Activated CD8-positive, alpha-beta T cell treated with anti-CD3 and anti-CD28 coated beads for 36 hours (primary cell): ENCODE measurements at regions not wholly inside any gene's neighbourhood (a gene's known extent, or its start where the extent isn't known, plus 50 kb on each side); places are given as distances from the start of the nearest gene placed in this dataset.

Experiments
- ATAC-seq: fragments of 200-7000 bp; cut with Tn5 transposase; one replicate; pipeline ENCODE4 v1.10.0; 2021; ENCODE audit warnings: mild to moderate bottlenecking, moderate library complexity
- CTCF ChIA-PET: fragments of 350-600 bp; sonication (Branson Sonifier 250); formaldehyde crosslinking; loops from one replicate; lab custom pipeline; 2021; ENCODE audit warnings: antibody characterized with exemption; lab: Charles Lee
- POLR2A ChIA-PET: fragments of 350-600 bp; sonication (Branson Sonifier 250); formaldehyde crosslinking; loops from one replicate; lab custom pipeline; 2021; ENCODE audit warnings: antibody characterized with exemption; lab: Charles Lee
- DNase-seq: peaks from one replicate; pipeline ENCODE4 v3.0.0-alpha.2; 2020
- H3K27ac Mint-ChIP-seq: one replicate; pipeline ENCODE4 v1.8.0; 2021; ENCODE audit warnings: mild to moderate bottlenecking, mixed read lengths
- H3K27me3 Mint-ChIP-seq: one replicate; pipeline ENCODE4 v1.8.0; 2021; ENCODE audit warnings: mixed read lengths
- H3K36me3 Mint-ChIP-seq: one replicate; pipeline ENCODE4 v1.8.0; 2021; ENCODE audit warnings: low read depth, mixed read lengths
- H3K4me1 Mint-ChIP-seq: one replicate; pipeline ENCODE4 v1.8.0; 2021; ENCODE audit warnings: low read depth, mixed read lengths
- H3K4me3 Mint-ChIP-seq: one replicate; pipeline ENCODE4 v1.8.0; 2021; ENCODE audit warnings: mild to moderate bottlenecking, moderate library complexity, mixed read lengths
- H3K9me3 Mint-ChIP-seq: one replicate; pipeline ENCODE4 v1.8.0; 2021; ENCODE audit warnings: mixed read lengths
- intact Hi-C: fragments of 100-400 bp; cut with micrococcal nuclease; formaldehyde crosslinking; loops from one replicate; pipeline ENCODE4 v1.10.0; 2022
- TF ChIP-seq, protein P1 (sequence below): fragments of 200-600 bp; IDR thresholded peaks from one replicate; pipeline ENCODE4 v1.8.0; 2022; ENCODE audit warnings: antibody characterized with exemption, mild to moderate bottlenecking

DNA sequence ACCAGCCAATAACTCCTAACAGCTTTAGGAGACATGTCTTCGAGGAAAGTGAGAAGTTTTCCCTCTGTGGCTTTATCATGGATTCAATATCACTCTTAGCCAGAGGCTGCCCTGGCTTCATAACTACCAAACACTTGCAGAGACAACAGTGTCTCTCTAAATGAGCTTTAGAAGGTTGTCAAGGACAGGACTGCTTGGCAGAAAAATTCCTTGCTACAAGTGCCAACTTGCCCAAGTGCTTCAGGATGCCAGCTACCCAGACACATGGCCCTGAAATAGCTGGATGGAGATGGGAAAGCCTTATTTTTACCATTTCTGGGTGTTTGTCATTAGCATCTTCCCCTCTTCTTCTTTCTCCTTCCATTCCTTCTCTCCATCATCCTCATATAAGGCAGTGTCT lies 137.1 kb upstream of the MDFIC start:
- TF ChIP-seq, protein P1, sequence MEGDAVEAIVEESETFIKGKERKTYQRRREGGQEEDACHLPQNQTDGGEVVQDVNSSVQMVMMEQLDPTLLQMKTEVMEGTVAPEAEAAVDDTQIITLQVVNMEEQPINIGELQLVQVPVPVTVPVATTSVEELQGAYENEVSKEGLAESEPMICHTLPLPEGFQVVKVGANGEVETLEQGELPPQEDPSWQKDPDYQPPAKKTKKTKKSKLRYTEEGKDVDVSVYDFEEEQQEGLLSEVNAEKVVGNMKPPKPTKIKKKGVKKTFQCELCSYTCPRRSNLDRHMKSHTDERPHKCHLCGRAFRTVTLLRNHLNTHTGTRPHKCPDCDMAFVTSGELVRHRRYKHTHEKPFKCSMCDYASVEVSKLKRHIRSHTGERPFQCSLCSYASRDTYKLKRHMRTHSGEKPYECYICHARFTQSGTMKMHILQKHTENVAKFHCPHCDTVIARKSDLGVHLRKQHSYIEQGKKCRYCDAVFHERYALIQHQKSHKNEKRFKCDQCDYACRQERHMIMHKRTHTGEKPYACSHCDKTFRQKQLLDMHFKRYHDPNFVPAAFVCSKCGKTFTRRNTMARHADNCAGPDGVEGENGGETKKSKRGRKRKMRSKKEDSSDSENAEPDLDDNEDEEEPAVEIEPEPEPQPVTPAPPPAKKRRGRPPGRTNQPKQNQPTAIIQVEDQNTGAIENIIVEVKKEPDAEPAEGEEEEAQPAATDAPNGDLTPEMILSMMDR: no peak
- CTCF ChIA-PET: interaction anchor here (1.3 kb wide), 1 partner anchor 9 kb away, joined by 4 read pairs; no protein-coding TSS in a partner anchor
- intact Hi-C loops: no loop called here
- Mint-ChIP-seq H3K36me3 (no peaks in the 10 kb centered on the region), H3K4me3 (no peak overlapping the region), H3K4me1 (peaks cover 25% of the 10 kb centered on the region), H3K27ac (peak overlapping the region; percentile 55), H3K9me3 (peaks cover 4% of the 10 kb centered on the region), H3K27me3 (peaks cover 2% of the 10 kb centered on the region)
- ATAC-seq (no peak), DNase-seq (no peak)
- POLR2A ChIA-PET: no interaction called here

DNA sequence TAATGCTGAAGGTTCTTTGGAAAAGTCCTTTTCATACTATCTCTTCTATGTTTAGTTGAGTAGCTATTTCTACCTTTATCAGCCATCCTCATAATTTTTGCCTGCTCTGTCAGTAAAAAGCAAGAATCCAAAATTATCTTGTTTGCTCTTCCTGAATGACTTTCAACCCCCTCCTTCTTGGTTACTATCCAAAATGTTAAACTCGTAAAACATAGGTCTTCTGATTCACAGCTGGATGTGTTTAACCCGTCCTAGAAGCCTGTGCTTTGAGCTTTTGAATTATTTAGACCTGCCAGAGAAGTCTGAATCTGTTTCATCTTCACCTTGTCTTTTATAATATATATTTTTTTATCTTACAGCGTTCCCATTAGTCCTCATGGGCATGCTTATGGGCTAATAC lies 136.4 kb upstream of the MDFIC start:
- peaks cover 25% of the 10 kb centered on the region for H3K4me1 Mint-ChIP-seq
- intact Hi-C loops: no loop called here
- TF ChIP-seq, protein P1: no peak
- ChIA-PET CTCF (no interaction called here), POLR2A (no interaction called here)
- peaks cover 2% of the 10 kb centered on the region for H3K27me3 Mint-ChIP-seq
- DNase-seq: no peak
- ATAC-seq: no peak
- H3K27ac Mint-ChIP-seq: no peak overlapping the region
- peaks cover 4% of the 10 kb centered on the region for H3K9me3 Mint-ChIP-seq
- no peak overlapping the region for H3K4me3 Mint-ChIP-seq
- no peaks in the 10 kb centered on the region for H3K36me3 Mint-ChIP-seq

DNA sequence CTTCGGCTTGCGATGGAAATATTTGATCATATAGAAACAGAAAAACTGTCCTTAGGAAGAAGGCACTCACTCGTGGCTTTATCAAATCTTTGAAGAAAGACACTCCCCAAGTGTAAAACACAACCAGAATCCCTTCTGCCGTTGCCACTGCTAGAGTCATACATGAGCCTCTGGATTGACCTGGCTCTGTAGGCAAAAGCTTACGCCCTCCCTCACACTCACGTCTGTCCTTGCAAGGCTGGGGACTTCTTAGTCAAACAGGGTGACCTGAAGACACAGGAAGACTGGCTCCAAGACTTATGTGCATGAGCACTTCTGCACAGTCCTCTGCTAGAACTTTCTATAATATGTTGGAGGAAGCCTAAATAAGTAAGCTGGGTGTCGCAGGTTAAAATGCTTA lies 135.4 kb upstream of the MDFIC start:
- peaks cover 28% of the 10 kb centered on the region for H3K4me1 Mint-ChIP-seq

DNA sequence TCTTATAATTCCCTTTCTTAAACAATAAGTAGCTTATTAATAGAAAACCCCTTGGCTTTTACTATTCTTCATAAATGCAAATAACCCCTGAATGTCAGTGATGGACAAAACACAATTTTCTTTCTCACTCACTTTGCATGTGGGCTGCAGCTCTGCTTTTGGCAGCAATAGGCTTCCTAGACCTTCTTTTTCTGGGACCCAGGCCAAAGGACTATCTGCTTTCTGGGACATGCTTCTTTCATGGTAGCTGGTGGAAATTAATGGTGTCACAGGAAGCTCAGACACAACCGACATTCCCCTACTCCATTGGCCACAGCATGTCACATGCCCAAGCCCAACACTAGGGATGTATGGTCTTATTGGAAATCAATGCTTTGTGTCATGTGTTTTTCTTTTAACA lies 134.3 kb upstream of the MDFIC start:
- Mint-ChIP-seq H3K4me1 (peaks cover 28% of the 10 kb centered on the region), H3K27ac (no peak overlapping the region), H3K36me3 (no peaks in the 10 kb centered on the region), H3K27me3 (peaks cover 2% of the 10 kb centered on the region), H3K4me3 (no peak overlapping the region), H3K9me3 (peaks cover 4% of the 10 kb centered on the region)
- DNase-seq (no peak), ATAC-seq (no peak)
- TF ChIP-seq, protein P1: no peak
- intact Hi-C loops: no loop called here
- ChIA-PET POLR2A (no interaction called here), CTCF (interaction anchor here (1.3 to 1.6 kb wide), 2 partner anchors 12 to 38 kb away, joined by 3 to 5 read pairs; no protein-coding TSS in a partner anchor)

More for the DNA sequence above, 135.4 kb upstream of the MDFIC start:
- TF ChIP-seq, protein P1: no peak
- Mint-ChIP-seq H3K27ac (peak overlapping the region; percentile 67), H3K9me3 (peaks cover 4% of the 10 kb centered on the region), H3K36me3 (no peaks in the 10 kb centered on the region), H3K27me3 (peaks cover 2% of the 10 kb centered on the region), H3K4me3 (peak overlapping the region; percentile 20)
- ChIA-PET POLR2A (no interaction called here), CTCF (interaction anchor here (1.6 kb wide), 1 partner anchor 39 kb away, joined by 5 read pairs; no protein-coding TSS in a partner anchor)
- peak; percentile 41 for ATAC-seq
- intact Hi-C loops: no loop called here
- DNase-seq: peak; percentile 18

DNA sequence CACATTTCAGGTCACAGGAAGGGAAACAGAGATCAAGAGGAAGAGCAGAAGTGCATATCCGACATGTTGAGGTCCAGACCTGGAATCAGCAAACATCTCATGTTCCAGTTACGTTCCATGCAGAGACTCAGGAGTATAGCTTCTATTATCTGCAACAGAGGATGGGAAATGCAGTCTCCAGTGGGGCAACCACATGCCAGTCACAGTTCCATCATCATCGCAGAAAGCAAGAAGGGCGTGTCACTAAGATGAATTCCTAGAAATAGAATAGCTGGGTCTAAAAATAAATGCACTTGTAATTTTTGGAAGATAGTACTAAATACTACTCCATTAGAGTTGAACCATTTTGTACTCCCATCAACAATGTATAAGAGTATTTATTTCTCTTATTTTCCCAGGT lies 133.2 kb upstream of the MDFIC start:
- Mint-ChIP-seq H3K27ac (peak overlapping the region; percentile 72), H3K4me1 (peaks cover 32% of the 10 kb centered on the region), H3K27me3 (peaks cover 2% of the 10 kb centered on the region), H3K9me3 (peaks cover 4% of the 10 kb centered on the region), H3K36me3 (no peaks in the 10 kb centered on the region), H3K4me3 (no peak overlapping the region)
- CTCF ChIA-PET: interaction anchor here (1.3 kb wide), 1 partner anchor 11 kb away, joined by 3 read pairs; no protein-coding TSS in a partner anchor
- ATAC-seq: no peak
- DNase-seq: no peak
- intact Hi-C loops: no loop called here
- TF ChIP-seq, protein P1: no peak
- POLR2A ChIA-PET: no interaction called here
